A673 (cell line): ENCODE measurements at regions not wholly inside any gene's neighbourhood (a gene's known extent, or its start where the extent isn't known, plus 50 kb on each side); places are given as distances from the start of the nearest gene placed in this dataset.

Experiments used
- CTCF ChIP-seq: fragments of 300-800, 200-600 bp; sonication (generic); conservative IDR thresholded peaks from 2 replicates; pipeline ENCODE4 v1.5.1; 2017; ENCODE audit warnings: low read depth, mild to moderate bottlenecking, antibody characterized with exemption, low read length, moderate library complexity, mixed read lengths
- EZH2 ChIP-seq: fragments of 200-600 bp; sonication (generic); IDR thresholded peaks from 2 replicates; pipeline ENCODE4 v1.6.1; 2017; ENCODE audit warnings: borderline replicate concordance, low read depth, mild to moderate bottlenecking, mixed read lengths, antibody characterized with exemption, low read length; ENCODE audit not compliant: poor library complexity, severe bottlenecking

GRCh38 chr15:96764501-96764900 lies 434.0 kb downstream of the NR2F2 start:
- TF ChIP-seq EZH2, result no peak
- no peak for TF ChIP-seq CTCF
